GM19351 (cell line): ENCODE measurements at regions not wholly inside any gene's neighbourhood (a gene's known extent, or its start where the extent isn't known, plus 50 kb on each side); places are given as distances from the start of the nearest gene placed in this dataset.

Experiments used
- ATAC-seq: cut with Tn5 transposase; IDR thresholded peaks from one replicate; pipeline ENCODE4 v1.9.1; 2021; ENCODE audit warnings: mild to moderate bottlenecking, moderate library complexity; ENCODE audit not compliant: unreplicated experiment

GRCh38 chrX:9311421-9312160 is 153.3 kb upstream of the TBL1X start:
- ATAC-seq: no peak

GRCh38 chrX:9312922-9313867 is 151.7 kb upstream of the TBL1X start:
- peak; percentile 88 for ATAC-seq

GRCh38 chrX:9315086-9315485 is 149.8 kb upstream of the TBL1X start:
- no peak for ATAC-seq

- ATAC-seq: no peak
Observed at GRCh38 chrX:9316096-9316495, 148.8 kb upstream of the TBL1X start.

- ATAC-seq: no peak
Observed at GRCh38 chrX:9317176-9317575, 147.7 kb upstream of the TBL1X start.

GRCh38 chrX:9318213-9318612 is 146.6 kb upstream of the TBL1X start:
- no peak for ATAC-seq

GRCh38 chrX:9318766-9319165 is 146.1 kb upstream of the TBL1X start:
- no peak for ATAC-seq

GRCh38 chrX:9320940-9321339 is 143.9 kb upstream of the TBL1X start:
- no peak for ATAC-seq

- ATAC-seq: no peak
Observed at GRCh38 chrX:9324676-9325075, 140.2 kb upstream of the TBL1X start.

GRCh38 chrX:9326369-9326768 is 138.5 kb upstream of the TBL1X start:
- ATAC-seq: no peak

- no peak for ATAC-seq
Observed at GRCh38 chrX:9327086-9327746, 137.6 kb upstream of the TBL1X start.

GRCh38 chrX:9327747-9328145 is 137.1 kb upstream of the TBL1X start:
- ATAC-seq: no peak

- ATAC-seq: no peak
Observed at GRCh38 chrX:9329056-9329455, 135.8 kb upstream of the TBL1X start.

GRCh38 chrX:9330249-9330982 is 134.4 kb upstream of the TBL1X start:
- ATAC-seq: no peak

GRCh38 chrX:9333873-9334560 is 130.8 kb upstream of the TBL1X start:
- no peak for ATAC-seq

- no peak for ATAC-seq
Observed at GRCh38 chrX:9335251-9335650, 129.6 kb upstream of the TBL1X start.

- ATAC-seq: no peak
Observed at GRCh38 chrX:9336456-9336855, 128.4 kb upstream of the TBL1X start.

GRCh38 chrX:9337046-9337445 is 127.8 kb upstream of the TBL1X start:
- no peak for ATAC-seq

- ATAC-seq: no peak
Observed at GRCh38 chrX:9338986-9339385, 125.9 kb upstream of the TBL1X start.
